ENCODE measurements at regions not wholly inside any gene's neighbourhood (a gene's known extent, or its start where the extent isn't known, plus 50 kb on each side); places are given as distances from the start of the nearest gene placed in this dataset.

GRCh38 chr2:126177479-126177878, 478.5 kb upstream of the GYPC start:
- DNase-seq (ENCODE audit: low read depth in 1 of 2, low spot score in 1 of 2): no peak

- DNase-seq (ENCODE audit: low read depth in 1 of 2, low spot score in 1 of 2): no peak
Measured at GRCh38 chr2:126187668-126188067, 468.3 kb upstream of the GYPC start.

- DNase-seq (ENCODE audit: low read depth in 1 of 2, low spot score in 1 of 2): no peak
Measured at GRCh38 chr2:126189527-126189926, 466.4 kb upstream of the GYPC start.

- DNase-seq (ENCODE audit: low read depth in 1 of 2, low spot score in 1 of 2): no peak
Measured at GRCh38 chr2:126200538-126200937, 455.4 kb upstream of the GYPC start.

GRCh38 chr2:126208266-126208665, 447.7 kb upstream of the GYPC start:
- no peak for DNase-seq (ENCODE audit: low read depth in 1 of 2, low spot score in 1 of 2)

GRCh38 chr2:126212735-126213134, 443.2 kb upstream of the GYPC start:
- DNase-seq (ENCODE audit: low read depth in 1 of 2, low spot score in 1 of 2): no peak

- no peak for DNase-seq (ENCODE audit: low read depth in 1 of 2, low spot score in 1 of 2)
Measured at GRCh38 chr2:126219081-126219480, 436.9 kb upstream of the GYPC start.

- no peak for DNase-seq (ENCODE audit: low read depth in 1 of 2, low spot score in 1 of 2)
Measured at GRCh38 chr2:126220331-126220730, 435.6 kb upstream of the GYPC start.

GRCh38 chr2:126221506-126221905, 434.5 kb upstream of the GYPC start:
- no peak for DNase-seq (ENCODE audit: low read depth in 1 of 2, low spot score in 1 of 2)

GRCh38 chr2:126222278-126222677, 433.7 kb upstream of the GYPC start:
- DNase-seq (ENCODE audit: low read depth in 1 of 2, low spot score in 1 of 2): no peak

- no peak for DNase-seq (ENCODE audit: low read depth in 1 of 2, low spot score in 1 of 2)
Measured at GRCh38 chr2:126224776-126225175, 431.2 kb upstream of the GYPC start.

- DNase-seq (ENCODE audit: low read depth in 1 of 2, low spot score in 1 of 2): no peak
Measured at GRCh38 chr2:126227250-126227649, 428.7 kb upstream of the GYPC start.

- no peak for DNase-seq (ENCODE audit: low read depth in 1 of 2, low spot score in 1 of 2)
Measured at GRCh38 chr2:126228531-126228930, 427.4 kb upstream of the GYPC start.

GRCh38 chr2:126238251-126238650, 417.7 kb upstream of the GYPC start:
- DNase-seq (ENCODE audit: low read depth in 1 of 2, low spot score in 1 of 2): no peak

- DNase-seq (ENCODE audit: low read depth in 1 of 2, low spot score in 1 of 2): no peak
Measured at GRCh38 chr2:126239320-126239955, 416.5 kb upstream of the GYPC start.

- DNase-seq (ENCODE audit: low read depth in 1 of 2, low spot score in 1 of 2): no peak
Measured at GRCh38 chr2:126241001-126241400, 415.0 kb upstream of the GYPC start.

GRCh38 chr2:126241411-126241810, 414.5 kb upstream of the GYPC start:
- no peak for DNase-seq (ENCODE audit: low read depth in 1 of 2, low spot score in 1 of 2)

- no peak for DNase-seq (ENCODE audit: low read depth in 1 of 2, low spot score in 1 of 2)
Measured at GRCh38 chr2:126244937-126245336, 411.0 kb upstream of the GYPC start.

- no peak for DNase-seq (ENCODE audit: low read depth in 1 of 2, low spot score in 1 of 2)
Measured at GRCh38 chr2:126253669-126254068, 402.3 kb upstream of the GYPC start.

- DNase-seq (ENCODE audit: low read depth in 1 of 2, low spot score in 1 of 2): no peak
Measured at GRCh38 chr2:126264625-126265024, 391.3 kb upstream of the GYPC start.

GRCh38 chr2:126269911-126270310, 386.0 kb upstream of the GYPC start:
- DNase-seq (ENCODE audit: low read depth in 1 of 2, low spot score in 1 of 2): no peak

- DNase-seq (ENCODE audit: low read depth in 1 of 2, low spot score in 1 of 2): no peak
Measured at GRCh38 chr2:126270587-126270986, 385.4 kb upstream of the GYPC start.

- DNase-seq (ENCODE audit: low read depth in 1 of 2, low spot score in 1 of 2): no peak
Measured at GRCh38 chr2:126272401-126272800, 383.6 kb upstream of the GYPC start.

- DNase-seq (ENCODE audit: low read depth in 1 of 2, low spot score in 1 of 2): no peak
Measured at GRCh38 chr2:126275098-126275497, 380.9 kb upstream of the GYPC start.
